Retina (tissue), 1 donor: ENCODE measurements at regions not wholly inside any gene's neighbourhood (a gene's known extent, or its start where the extent isn't known, plus 50 kb on each side); places are given as distances from the start of the nearest gene placed in this dataset.
"Not testable (repeated sequence)": the region's sequence is repeated elsewhere in the genome, so short reads cannot be mapped to it uniquely, and the experiment has no call there.

ENCODE experiments used
- DNase-seq: peaks from one replicate; pipeline ENCODE4 v3.0.0-alpha.2; 2016

DNA sequence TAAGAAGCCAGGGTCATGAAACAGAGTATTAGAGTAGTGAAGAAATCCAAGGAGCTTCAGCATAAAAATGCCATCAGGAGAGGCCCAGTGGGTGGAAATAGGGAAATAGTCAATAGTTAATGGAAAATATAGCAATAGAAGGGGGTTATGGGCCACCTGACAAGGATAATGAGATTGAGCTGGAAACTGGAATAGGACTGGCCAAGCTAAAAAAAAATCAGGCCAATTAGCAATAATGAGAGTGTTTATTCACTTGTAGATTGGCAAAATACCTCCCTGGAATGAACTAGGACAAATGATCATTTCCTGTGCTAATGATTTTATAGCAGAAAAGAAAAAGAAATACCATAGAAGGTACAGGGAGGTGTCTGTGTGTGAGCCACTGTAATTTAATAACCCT lies 97.9 kb downstream of the PLCE1 start:
- no peak for DNase-seq

DNA sequence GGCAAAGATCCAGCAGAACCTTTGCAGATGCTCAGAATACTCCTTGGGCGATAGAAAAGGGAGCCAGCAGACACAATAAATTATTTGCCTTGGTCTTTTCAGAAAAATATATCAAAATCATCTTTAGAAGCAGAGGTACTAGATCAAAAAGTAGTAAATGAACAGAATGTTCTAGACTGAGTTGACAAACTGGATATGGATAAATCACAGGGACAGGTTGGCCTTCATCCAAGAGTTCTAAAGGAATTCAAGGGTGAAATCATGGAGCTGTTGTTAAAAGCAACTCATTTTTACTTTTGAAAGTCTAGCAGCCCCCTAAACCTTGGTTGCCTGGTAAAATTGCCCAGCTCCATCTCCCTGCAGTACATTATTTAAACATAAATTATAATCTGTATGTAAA lies 99.1 kb downstream of the PLCE1 start:
- no peak for DNase-seq

DNA sequence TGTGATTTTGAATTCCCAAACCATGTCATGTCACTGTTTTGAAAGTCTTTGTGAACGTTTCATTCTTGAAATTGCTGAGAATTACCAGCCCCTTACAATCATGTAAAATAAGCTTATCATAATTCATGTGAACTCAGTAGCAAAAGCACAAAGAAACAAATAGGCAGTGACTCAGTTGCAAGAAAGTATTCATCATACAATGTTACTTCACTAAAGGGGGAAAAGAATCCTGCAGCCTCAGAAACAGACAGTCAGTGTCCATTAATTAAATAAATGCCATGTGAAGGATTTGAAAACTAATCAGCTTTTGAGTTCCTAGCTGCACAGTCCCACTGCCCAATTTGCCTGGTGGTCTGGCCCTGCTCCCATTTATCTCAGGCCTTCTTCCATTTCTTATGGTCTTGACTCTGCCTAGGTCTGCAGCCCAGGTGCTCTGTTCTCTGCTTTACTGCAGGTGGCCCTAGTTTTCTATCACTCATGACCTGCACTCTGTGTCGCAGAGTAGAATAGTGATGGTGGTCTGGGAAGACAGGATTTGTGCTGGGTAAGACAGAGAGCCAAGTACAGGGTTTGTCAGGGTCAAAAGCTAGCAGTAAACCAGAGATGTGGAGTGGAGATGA lies 99.7 kb downstream of the PLCE1 start:
- DNase-seq = no peak

DNA sequence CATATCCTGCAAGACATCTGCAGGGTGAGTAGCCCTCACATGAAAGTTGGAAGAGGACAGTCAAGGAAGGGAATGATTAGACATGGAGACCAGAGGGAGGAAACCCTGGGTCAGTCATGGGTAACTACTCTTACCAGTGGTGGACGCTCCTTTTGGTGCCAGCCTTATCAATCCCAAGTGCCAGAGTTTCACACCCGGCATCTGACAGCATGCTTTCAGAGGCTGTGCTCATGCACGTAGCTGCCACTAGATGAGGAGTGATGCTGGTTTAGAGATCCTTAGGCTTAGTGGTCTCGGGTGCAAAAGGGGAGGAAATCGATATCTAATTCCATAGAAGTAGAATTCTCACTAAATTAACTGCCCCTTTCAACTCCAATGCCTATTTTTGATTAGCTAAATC lies 100.8 kb downstream of the PLCE1 start:
- DNase-seq = no peak

GRCh38 chr10:94097656-94098055 lies 103.9 kb downstream of the PLCE1 start:
- no peak for DNase-seq

DNA sequence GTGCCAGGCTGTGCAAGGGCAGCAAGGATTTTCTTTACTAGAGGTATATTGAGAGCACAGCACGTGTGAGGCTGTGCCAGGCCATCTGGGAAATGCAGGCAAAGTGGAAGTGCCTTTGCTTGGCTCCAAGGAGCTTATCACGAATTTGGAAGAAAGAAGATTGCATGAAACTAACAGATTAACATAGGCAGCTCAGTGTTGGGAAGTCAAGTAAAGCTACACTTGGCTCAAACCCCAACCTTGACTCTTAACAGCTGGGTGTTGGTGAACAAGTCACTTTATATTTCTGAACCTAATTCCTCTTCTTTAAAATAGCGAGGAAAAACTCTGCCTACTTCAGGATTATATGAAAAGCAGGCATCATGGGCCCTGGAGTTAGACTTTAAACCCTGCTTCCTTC lies 105.2 kb downstream of the PLCE1 start:
- DNase-seq = no peak

DNA sequence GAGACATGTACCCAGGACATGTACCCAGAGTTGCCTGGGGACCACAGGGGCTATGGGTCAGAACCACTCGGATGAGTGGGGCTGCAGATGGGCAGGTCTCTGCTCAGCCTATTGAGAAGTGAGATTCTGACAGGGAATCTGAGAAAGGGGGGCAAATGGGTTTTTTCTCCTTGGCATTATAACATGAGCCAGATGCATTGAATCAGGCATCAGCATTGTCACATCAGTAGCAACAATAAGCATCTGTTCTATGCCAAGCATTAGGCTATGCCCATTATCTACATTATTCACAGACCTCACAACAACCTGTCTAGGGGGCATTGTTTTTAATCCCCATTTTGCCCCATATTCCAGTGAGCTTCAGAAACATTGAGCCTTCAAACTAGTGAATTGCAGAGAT lies 108.2 kb downstream of the PLCE1 start:
- no peak for DNase-seq

DNA sequence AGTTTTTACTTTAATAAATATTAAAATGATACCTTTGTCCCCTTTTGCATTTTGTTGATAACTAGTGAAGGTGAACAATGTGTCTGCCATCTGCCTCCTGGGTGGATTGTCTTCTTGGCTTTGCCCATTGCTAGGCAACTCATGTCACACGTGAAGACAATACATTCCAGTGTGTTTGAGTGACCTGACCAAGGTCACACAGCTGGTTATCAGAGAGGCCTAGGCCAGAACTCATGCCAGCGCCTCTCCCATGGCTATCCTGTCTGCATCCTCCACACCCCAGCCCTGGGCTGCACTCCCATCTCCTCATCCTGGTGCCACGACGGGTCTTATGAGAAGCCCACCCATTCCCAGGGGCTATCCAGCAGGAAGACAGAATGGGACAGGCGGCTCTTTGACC lies 108.7 kb downstream of the PLCE1 start:
- DNase-seq = no peak

DNA sequence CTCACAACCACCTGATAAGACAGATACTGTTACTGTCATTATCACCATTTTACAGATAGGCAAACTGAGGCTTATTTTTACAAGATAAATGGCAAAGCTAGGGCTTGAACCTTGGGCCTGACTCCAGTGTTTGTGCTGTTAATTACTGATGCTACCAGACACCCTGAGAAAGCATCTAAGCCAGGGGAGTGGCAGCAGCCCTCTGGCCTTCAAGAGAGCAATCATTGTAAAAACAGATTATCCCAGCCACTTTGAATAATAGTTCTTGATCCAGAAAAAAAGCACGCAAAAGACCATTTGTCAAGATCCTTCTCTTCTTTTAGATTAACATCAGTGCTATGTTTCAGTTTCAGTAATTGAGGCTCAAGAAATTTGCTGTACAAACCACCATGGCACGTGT lies 109.5 kb downstream of the PLCE1 start:
- DNase-seq = no peak

DNA sequence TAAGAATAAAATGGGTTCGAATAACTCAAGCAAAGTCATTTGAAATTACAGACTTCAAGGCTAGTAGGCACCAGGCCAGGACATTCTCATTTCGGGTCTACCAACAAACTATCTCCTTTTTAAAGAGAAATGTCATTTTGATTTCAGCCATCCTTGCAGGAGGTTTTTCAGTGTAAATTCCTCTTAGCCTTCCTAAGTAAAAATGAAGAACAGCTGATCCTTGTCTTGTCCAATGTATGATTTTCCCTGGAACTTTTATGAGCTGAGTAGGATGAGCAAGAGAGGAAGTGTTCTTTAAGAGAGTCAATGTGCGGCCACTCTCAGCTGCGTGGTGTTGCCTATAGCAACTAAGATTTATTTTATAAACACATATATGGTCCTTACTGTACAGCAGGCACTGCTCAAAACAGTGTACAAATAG lies 110.1 kb downstream of the PLCE1 start:
- DNase-seq = no peak

- DNase-seq = no peak
Measured at GRCh38 chr10:94104316-94105000, 110.7 kb downstream of the PLCE1 start.

DNA sequence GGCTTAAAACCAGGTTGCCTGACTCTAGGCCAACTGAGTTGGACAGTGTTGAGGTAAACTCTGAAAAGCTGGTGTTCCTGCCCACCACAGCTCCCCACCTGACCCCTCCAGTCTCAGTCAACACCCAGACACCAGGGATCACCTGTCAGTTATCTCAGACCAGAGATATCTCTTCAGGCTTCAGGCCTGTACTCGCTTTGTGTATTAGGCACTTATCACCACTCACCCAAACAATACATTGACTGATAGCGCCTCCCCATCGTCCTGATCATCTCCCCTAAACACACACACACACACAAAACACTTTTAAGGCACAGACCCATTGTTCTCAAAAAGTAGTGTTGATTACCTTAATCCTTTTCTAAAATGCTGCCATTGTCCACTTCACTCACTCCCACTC lies 111.5 kb downstream of the PLCE1 start:
- DNase-seq = no peak

DNA sequence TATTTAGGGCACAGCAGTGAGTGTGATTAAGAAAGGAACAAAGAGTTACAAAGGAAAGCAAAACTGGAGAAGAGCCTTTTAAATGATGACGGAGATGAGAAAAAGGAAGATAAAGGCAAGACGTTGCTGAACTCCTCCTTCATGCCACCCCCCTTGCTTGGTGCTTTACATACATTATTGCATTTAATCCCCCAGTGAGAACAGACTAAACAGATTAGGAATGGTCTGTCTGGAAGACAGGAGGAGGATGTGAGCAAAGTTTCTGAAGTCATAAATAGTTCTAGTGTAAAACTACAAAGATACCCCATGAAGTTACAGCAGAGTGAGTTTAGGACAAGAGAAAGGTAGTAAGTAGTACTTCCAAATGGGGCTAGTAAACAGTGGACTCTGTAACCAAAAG lies 113.5 kb downstream of the PLCE1 start:
- no peak for DNase-seq

DNA sequence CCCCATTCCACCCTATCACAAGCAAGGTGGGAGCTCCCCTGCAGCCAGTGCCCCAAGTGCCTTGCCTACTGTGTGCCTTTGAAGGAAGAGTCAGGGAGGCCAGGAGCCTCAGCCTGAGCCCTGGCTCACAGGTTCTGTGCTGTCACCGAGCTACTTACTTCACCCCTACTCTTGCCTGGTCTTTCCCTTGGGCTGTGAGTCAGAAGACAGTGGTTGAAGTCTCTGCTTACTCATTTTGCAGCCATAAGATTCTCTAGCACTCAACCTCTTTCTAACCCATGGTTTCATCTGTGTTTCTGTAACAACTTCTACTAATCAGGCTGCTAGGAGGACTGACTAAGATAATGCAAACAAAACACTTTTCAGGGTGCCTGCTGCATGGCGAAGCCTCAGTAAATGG lies 114.5 kb downstream of the PLCE1 start:
- no peak for DNase-seq

DNA sequence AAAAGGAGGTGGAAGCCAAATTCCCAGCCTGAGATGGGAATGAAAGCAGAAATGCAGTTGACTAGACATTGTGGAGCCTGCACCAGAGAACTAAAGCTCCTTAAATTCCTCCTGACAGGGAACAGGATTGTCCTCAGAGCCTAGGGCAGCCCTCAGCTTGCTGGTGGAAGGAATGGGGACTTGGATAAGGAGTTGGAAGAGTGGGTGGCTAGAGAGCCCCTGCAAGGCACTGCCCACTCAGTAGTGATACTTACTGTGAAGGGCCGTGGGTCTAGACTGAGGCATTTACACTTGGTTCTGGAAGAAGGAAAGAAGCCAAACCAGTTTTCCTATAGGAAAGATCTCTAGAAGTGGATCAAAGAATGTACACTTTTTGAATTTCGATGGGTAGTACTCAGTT lies 117.6 kb downstream of the PLCE1 start:
- no peak for DNase-seq

GRCh38 chr10:94112321-94112720 lies 118.6 kb downstream of the PLCE1 start:
- DNase-seq = no peak

- no peak for DNase-seq
Measured at GRCh38 chr10:94115725-94116124, 122.0 kb downstream of the PLCE1 start.

- DNase-seq = no peak
Measured at GRCh38 chr10:94116848-94117247, 123.1 kb downstream of the PLCE1 start.

DNA sequence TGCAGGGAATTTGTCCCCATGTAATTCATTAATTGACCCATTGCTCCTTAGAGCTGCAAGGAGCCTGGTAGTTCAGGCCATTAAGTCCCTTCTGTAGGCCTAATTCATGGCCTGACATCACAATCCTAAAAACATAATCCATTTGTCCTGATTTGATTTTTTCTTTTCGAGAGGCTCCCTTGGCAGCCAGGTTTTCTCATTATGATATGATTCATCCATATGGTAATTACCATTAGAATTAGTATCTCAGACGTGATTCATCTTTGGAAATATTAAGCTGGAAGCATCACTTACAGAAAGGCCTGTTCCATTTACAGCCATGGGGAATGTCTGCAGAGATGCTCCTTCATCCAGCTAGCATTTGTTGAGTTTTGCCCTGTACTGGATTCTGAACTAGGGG lies 128.5 kb downstream of the PLCE1 start:
- no peak for DNase-seq

DNA sequence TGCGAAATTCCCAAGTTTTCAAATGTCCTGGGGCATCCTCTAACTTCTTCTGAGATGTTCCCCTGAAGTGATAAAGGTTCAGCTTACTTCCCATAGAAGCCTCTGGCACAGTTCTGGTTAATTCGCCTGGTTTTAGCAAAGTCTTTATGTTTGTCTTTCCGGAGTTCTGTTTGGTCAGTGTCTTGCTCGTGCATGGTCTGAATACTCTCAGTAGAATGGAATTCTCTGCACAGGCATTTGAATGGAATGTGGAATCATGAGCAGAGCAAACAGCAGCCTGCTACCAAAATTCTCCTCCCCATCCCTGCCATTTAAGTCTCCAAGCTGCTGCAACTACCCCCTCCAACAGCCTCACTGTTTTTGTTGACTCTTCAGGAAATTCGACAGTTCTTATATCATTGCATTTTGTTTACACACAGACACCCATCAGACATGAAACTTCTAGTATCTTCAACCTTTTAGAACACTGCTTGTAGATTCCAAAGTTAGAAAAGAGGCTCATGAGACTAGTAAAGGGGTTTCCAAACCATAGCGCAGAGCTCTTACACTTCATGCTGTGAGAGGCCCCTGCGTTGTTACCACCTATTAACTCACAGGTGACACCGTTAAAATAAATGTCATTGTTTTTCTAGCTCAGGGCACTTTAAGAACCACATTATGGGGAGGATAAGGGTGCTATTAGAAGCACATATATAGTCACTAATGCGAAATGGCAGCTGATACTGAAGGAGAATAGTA lies 129.7 kb downstream of the PLCE1 start:
- no peak for DNase-seq

DNA sequence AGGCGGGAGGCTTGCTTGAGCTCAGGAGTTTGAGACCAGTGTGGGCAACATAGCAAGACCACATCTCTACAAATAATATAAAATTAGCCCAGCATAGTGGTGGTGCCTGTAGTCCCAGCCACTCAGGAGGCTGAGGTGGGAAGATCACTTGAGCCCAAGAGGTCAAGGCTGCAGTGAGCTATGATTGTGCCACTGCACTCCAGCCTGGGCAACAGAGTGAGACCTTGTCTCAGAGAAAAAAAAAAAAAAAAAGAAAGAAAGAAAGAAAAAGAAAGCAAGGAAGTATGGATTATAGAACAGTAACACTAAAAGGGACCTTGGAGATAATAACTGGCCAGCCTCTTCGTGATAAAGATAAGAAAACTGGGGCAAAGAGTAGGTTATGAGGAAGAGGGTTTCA lies 130.4 kb downstream of the PLCE1 start:
- not testable (repeated sequence) for DNase-seq

GRCh38 chr10:94125268-94125667 lies 131.5 kb downstream of the PLCE1 start:
- not testable (repeated sequence) for DNase-seq

DNA sequence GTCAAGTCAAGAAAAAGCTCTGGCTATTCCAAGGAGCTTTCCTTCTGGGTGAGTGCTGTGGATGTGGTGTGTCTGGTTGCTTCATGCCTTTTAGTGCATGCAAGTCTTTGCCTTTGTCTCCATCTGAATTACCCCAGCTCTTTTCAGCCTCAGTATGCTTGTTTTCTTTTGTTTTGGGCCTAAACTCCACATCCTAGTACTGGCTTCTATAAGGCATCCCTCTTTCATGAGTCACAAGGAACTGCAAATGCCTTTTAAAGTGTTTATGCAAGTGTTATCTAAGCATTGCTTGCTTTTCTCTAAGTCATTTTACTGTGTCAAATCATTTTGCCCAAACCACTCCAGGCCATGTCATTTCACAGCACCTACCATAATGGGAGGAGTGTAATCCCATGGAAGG lies 132.1 kb downstream of the PLCE1 start:
- DNase-seq = no peak

DNA sequence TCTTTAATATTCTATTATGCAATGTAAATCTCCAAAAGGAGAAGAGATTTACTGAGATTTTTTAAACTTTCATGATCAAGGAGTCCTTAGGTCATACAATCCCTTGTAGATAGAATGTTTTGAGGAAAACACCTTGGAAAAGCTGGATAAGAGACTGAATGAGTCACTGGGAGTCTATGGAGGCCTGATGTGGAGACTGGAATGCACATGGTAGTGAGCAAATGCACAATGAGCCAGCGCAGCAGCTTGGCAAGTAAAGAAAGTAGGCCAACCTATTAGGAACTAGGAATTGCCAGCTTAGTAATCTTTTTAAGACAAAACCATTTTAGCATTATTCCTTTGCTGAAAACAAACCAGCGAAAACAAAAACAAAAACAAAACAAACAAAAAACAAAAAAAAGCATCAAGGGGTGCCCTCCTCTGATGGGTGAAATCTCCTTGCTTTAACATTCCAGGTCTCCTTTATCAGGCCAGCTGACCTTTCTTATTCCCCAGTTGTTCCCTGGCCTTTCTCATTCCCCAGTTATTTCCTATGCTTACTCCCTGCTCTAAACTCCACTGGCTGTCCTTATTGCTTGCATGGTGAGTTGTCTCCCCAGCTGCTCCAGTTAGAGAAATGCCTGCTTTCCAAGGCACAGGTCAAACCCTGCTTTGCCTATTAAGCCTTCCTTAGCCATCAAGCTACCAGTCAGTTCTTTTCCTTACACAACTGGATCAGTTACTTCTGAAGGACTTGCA lies 135.8 kb downstream of the PLCE1 start:
- no peak for DNase-seq
